HepG2 (cell line): ENCODE measurements at regions not wholly inside any gene's neighbourhood (a gene's known extent, or its start where the extent isn't known, plus 50 kb on each side); places are given as distances from the start of the nearest gene placed in this dataset.

ENCODE experiments used
- ATAC-seq: fragments of 200-7000 bp; cut with Tn5 transposase; 3 replicates; pipeline ENCODE4 v1.9.1; 2020; ENCODE audit warnings: mild to moderate bottlenecking, moderate library complexity
- BruUV-seq: library from RNA; stranded (reverse); fragments of 400-500 nt; replicated peaks from 2 replicates; lab custom pipeline; 2021; lab: Mats Ljungman, UMichigan
- CTCF ChIA-PET: fragments of 300-600 bp; formaldehyde crosslinking; extraction: SDS; loops from one replicate; lab custom pipeline; 2021; ENCODE audit warnings: low total read pairs, inconsistent platforms, low intra/inter-chr PET ratio; lab: Yijun Ruan, JAX
- POLR2A ChIA-PET: fragments of 350-600 bp; sonication (Branson Sonifier 250); formaldehyde crosslinking; loops from one replicate; lab custom pipeline; 2020; ENCODE audit warnings: antibody characterized with exemption, inconsistent platforms; lab: Yijun Ruan, JAX
- DNase-seq: peaks from one replicate; pipeline ENCODE4 v3.0.0-alpha.2; 2015; ENCODE audit warnings: low spot score
- FAIRE-seq: peaks from 3 replicates; lab custom pipeline; 2011; peaks lifted over from hg19 to GRCh38; lab: Jason Lieb, UNC
- H2AFZ ChIP-seq: one replicate; pipeline ENCODE4 v1.6.1; 2011; ENCODE audit warnings: low read length, inconsistent platforms
- H3K27ac ChIP-seq: fragments of 300-600 bp; 3 replicates; pipeline ENCODE4 v1.8.0; 2011; ENCODE audit warnings: mixed run types, mild to moderate bottlenecking, mixed read lengths, low read length, inconsistent platforms; ENCODE audit not compliant: insufficient read depth; ENCODE audit errors: extremely low read length
- H3K27me3 ChIP-seq, 2 experiments: fragments of 200-600 bp in 1 of 2; 2 replicates in 1 of 2; 3 replicates in 1 of 2; pipeline versions ENCODE4 v1.6.0 to v1.8.0; 2011; ENCODE audit warnings: low read length in 2 of 2, mild to moderate bottlenecking in 2 of 2, moderate library complexity in 2 of 2, inconsistent platforms in 1 of 2; ENCODE audit not compliant: insufficient read depth in 2 of 2, control insufficient read depth in 1 of 2
- H3K36me3 ChIP-seq, 2 experiments: fragments of 200-600 bp in 1 of 2; replicated peaks in 1 of 2; 2 replicates in 1 of 2; 3 replicates in 1 of 2; pipeline versions ENCODE4 v1.5.1 to v1.8.0; 2011; ENCODE audit warnings: low read length in 2 of 2, inconsistent platforms in 1 of 2; ENCODE audit not compliant: insufficient read depth in 2 of 2, control insufficient read depth in 1 of 2
- H3K4me1 ChIP-seq: 2 replicates; pipeline ENCODE4 v1.5.1; 2012; ENCODE audit warnings: low read length, inconsistent platforms; ENCODE audit not compliant: insufficient read depth
- H3K4me2 ChIP-seq: 2 replicates; pipeline ENCODE4 v1.6.0; 2011; ENCODE audit warnings: low read depth, low read length, inconsistent platforms
- H3K4me3 ChIP-seq, 3 experiments: fragments of 200-600 bp in 1 of 3; sonication (generic), shearing (Covaris generic) in 1 of 3; replicated peaks in 1 of 3; 2 replicates each; pipeline ENCODE4 v1.5.1; 2011 to 2016; ENCODE audit warnings: low read length in 3 of 3, inconsistent platforms in 2 of 3, low read depth in 2 of 3, mild to moderate bottlenecking in 2 of 3, control low read depth in 1 of 3, mixed read lengths in 1 of 3; ENCODE audit not compliant: insufficient read depth in 1 of 3
- H3K79me2 ChIP-seq: one replicate; pipeline ENCODE4 v1.6.1; 2011; ENCODE audit warnings: low read length, inconsistent platforms; ENCODE audit not compliant: insufficient read depth
- H3K9ac ChIP-seq: 2 replicates; pipeline ENCODE4 v1.6.0; 2011; ENCODE audit warnings: mild to moderate bottlenecking, low read depth, low read length, inconsistent platforms; ENCODE audit not compliant: insufficient read depth
- H3K9me3 ChIP-seq: 2 replicates; pipeline ENCODE4 v1.5.1; 2012; ENCODE audit warnings: mild to moderate bottlenecking, low read length
- H4K20me1 ChIP-seq: 2 replicates; pipeline ENCODE4 v1.6.0; 2011; ENCODE audit warnings: inconsistent platforms, mild to moderate bottlenecking, low read length, moderate library complexity; ENCODE audit not compliant: insufficient read depth
- HES4 ChIP-seq: sonication (generic); formaldehyde crosslinking; IDR thresholded peaks from 2 replicates; pipeline ENCODE4 v1.9.0; 2021; ENCODE audit warnings: mild to moderate bottlenecking, missing genetic modification reagents, borderline replicate concordance
- KLF12 ChIP-seq: sonication (generic); formaldehyde crosslinking; IDR thresholded peaks from 2 replicates; pipeline ENCODE4 v1.4.0; 2020; ENCODE audit warnings: missing genetic modification reagents, borderline replicate concordance
- RARG ChIP-seq: sonication (generic); formaldehyde crosslinking; IDR thresholded peaks from 2 replicates; pipeline ENCODE4 v1.4.0; 2020; ENCODE audit warnings: low read depth, mild to moderate bottlenecking, missing genetic modification reagents
- RBAK ChIP-seq: sonication (generic); formaldehyde crosslinking; IDR thresholded peaks from 2 replicates; pipeline ENCODE4 v1.5.1; 2020; ENCODE audit warnings: mild to moderate bottlenecking, missing genetic modification reagents
- RXRA ChIP-seq: sonication (generic); formaldehyde crosslinking; IDR thresholded peaks from 2 replicates; pipeline ENCODE4 v1.5.1; 2020; ENCODE audit warnings: missing genetic modification reagents
- SIX1 ChIP-seq: sonication (generic); formaldehyde crosslinking; IDR thresholded peaks from 2 replicates; pipeline ENCODE4 v1.4.0; 2020; ENCODE audit warnings: missing genetic modification reagents, borderline replicate concordance
- YY1 ChIP-seq: IDR thresholded peaks from 2 replicates; pipeline ENCODE4 v1.6.1; 2011; ENCODE audit warnings: low read length, low read depth, moderate library complexity, mild to moderate bottlenecking; ENCODE audit not compliant: insufficient read depth, insufficient replicate concordance
- ZKSCAN5 ChIP-seq: sonication (generic); formaldehyde crosslinking; IDR thresholded peaks from 2 replicates; pipeline ENCODE4 v1.5.1; 2020; ENCODE audit warnings: mild to moderate bottlenecking, missing genetic modification reagents
- ZNF317 ChIP-seq: sonication (generic); formaldehyde crosslinking; IDR thresholded peaks from 2 replicates; pipeline ENCODE4 v1.5.0; 2020; ENCODE audit warnings: mild to moderate bottlenecking, missing genetic modification reagents
- ZNF446 ChIP-seq: sonication (generic); formaldehyde crosslinking; IDR thresholded peaks from 2 replicates; pipeline ENCODE4 v1.5.0; 2020; ENCODE audit warnings: mild to moderate bottlenecking, missing genetic modification reagents
- ZNF75D ChIP-seq: sonication (generic); formaldehyde crosslinking; IDR thresholded peaks from 2 replicates; pipeline ENCODE4 v1.8.1; 2023; ENCODE audit warnings: missing genetic modification reagents, mild to moderate bottlenecking, borderline replicate concordance
- WGBS: methylation state at CpG from one replicate; pipeline ENCODE4 v1.1.6; 2017; ENCODE audit warnings: low lambda C conversion rate; 5-methylcytosine and 5-hydroxymethylcytosine counted together
- in situ Hi-C: cut with HindIII; loops from 2 replicates; pipeline ENCODE4 v1.10.0; 2017; ENCODE audit warnings: low pct_unique_long_range_greater_than_20kb; ENCODE audit not compliant: extremely low pct_ligation_motif_present
- intact Hi-C: fragments of 100-400 bp; cut with micrococcal nuclease; formaldehyde crosslinking; loops from one replicate; pipeline ENCODE4 v1.10.0; 2022; ENCODE audit not compliant: unreplicated experiment
- TF ChIP-seq, protein P1 (sequence below): sonication (generic); formaldehyde crosslinking; IDR thresholded peaks from 2 replicates; pipeline ENCODE4 v1.5.0; 2020; ENCODE audit warnings: missing genetic modification reagents
- TF ChIP-seq, protein P2 (sequence below): sonication (generic); formaldehyde crosslinking; IDR thresholded peaks from 2 replicates; pipeline ENCODE4 v1.4.0; 2020; ENCODE audit warnings: missing genetic modification reagents, borderline replicate concordance

DNA sequence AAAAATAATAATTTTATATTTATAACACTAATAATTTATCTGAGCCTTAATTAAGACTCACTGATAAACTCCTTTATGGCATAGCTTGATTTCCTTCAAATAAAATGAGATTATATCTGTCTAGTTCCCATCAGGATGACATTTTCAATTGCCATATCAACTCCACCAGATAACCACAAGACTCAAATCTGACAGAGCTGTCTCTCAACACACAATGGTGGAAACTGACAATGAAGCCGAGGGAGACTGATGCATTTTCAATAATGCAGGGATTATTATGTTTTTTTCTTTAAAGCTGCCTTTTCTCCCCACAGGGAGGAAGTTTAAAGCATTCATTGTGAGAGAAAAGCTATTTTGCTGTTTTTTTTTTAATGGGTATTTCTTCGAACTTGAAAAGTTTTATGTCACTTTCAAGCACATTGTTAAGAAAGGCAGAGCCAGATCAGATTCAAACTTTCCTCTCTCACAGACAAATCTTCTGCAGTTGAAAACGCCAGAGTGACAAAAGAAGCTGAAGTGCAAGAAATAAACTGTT is 1326.9 kb upstream of the MIR17HG start:
- Histone ChIP-seq H3K9me3 (peaks cover 18% of the 10 kb centered on the region), H4K20me1 (no peaks in the 10 kb centered on the region), H3K36me3 (no peaks in the 10 kb centered on the region), H3K27ac (no peak overlapping the region), H3K27me3 (no peaks in the 10 kb centered on the region), H3K9ac (no peak overlapping the region), H2AFZ (no peak overlapping the region), H3K79me2 (no peaks in the 10 kb centered on the region), H3K4me3 (no peak overlapping the region), H3K4me2 (no peak overlapping the region), H3K4me1 (no peaks in the 10 kb centered on the region)
- 1% methylated on average over 3 of the region's 3 CpGs for WGBS
- FAIRE-seq (no peak), ATAC-seq (no peak), DNase-seq (no peak)
- TF ChIP-seq RBAK (CRISPR knock-in tag): no peak
- no peak for TF ChIP-seq RARG
- TF ChIP-seq ZNF75D (CRISPR knock-in tag): no peak
- no peak for TF ChIP-seq SIX1 (CRISPR knock-in tag)
- no peak for TF ChIP-seq ZKSCAN5
- no peak for TF ChIP-seq YY1
- no peak for TF ChIP-seq RXRA (CRISPR knock-in tag)
- no peak for TF ChIP-seq ZNF446 (CRISPR knock-in tag)
- no peak for TF ChIP-seq HES4 (CRISPR knock-in tag)
- TF ChIP-seq, protein P1, sequence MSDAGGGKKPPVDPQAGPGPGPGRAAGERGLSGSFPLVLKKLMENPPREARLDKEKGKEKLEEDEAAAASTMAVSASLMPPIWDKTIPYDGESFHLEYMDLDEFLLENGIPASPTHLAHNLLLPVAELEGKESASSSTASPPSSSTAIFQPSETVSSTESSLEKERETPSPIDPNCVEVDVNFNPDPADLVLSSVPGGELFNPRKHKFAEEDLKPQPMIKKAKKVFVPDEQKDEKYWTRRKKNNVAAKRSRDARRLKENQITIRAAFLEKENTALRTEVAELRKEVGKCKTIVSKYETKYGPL (CRISPR knock-in tag): no peak
- no peak for TF ChIP-seq ZNF317
- no peak for TF ChIP-seq KLF12 (CRISPR knock-in tag)
- TF ChIP-seq, protein P2, sequence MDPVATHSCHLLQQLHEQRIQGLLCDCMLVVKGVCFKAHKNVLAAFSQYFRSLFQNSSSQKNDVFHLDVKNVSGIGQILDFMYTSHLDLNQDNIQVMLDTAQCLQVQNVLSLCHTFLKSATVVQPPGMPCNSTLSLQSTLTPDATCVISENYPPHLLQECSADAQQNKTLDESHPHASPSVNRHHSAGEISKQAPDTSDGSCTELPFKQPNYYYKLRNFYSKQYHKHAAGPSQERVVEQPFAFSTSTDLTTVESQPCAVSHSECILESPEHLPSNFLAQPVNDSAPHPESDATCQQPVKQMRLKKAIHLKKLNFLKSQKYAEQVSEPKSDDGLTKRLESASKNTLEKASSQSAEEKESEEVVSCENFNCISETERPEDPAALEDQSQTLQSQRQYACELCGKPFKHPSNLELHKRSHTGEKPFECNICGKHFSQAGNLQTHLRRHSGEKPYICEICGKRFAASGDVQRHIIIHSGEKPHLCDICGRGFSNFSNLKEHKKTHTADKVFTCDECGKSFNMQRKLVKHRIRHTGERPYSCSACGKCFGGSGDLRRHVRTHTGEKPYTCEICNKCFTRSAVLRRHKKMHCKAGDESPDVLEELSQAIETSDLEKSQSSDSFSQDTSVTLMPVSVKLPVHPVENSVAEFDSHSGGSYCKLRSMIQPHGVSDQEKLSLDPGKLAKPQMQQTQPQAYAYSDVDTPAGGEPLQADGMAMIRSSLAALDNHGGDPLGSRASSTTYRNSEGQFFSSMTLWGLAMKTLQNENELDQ: no peak
- BruUV-seq: no TSS peak
- in situ Hi-C loops (no loop called here), intact Hi-C loops (no loop called here)
- POLR2A ChIA-PET: no interaction called here
- CTCF ChIA-PET: no interaction called here
